Sciatic nerve (tissue), 2 donors: ENCODE measurements at regions not wholly inside any gene's neighbourhood (a gene's known extent, or its start where the extent isn't known, plus 50 kb on each side); places are given as distances from the start of the nearest gene placed in this dataset.
"Not testable (repeated sequence)": the region's sequence is repeated elsewhere in the genome, so short reads cannot be mapped to it uniquely, and the experiment has no call there.

Source experiments
- ATAC-seq: fragments of 200-7000 bp; cut with Tn5 transposase; one replicate; pipeline ENCODE4 v1.9.1; 2020; ENCODE audit warnings: mild to moderate bottlenecking, moderate library complexity
- DNase-seq: peaks from one replicate; pipeline ENCODE4 v3.0.0-alpha.2; 2020; ENCODE audit warnings: low spot score
- intact Hi-C: fragments of 100-400 bp; cut with DNase I; formaldehyde crosslinking; loops from one replicate; pipeline ENCODE4 v1.14.2; 2022
- donor health status: DM: no; HTN: no; CAD: no.
- donor health status: DM: no; HTN: no; CAD: no.

DNA sequence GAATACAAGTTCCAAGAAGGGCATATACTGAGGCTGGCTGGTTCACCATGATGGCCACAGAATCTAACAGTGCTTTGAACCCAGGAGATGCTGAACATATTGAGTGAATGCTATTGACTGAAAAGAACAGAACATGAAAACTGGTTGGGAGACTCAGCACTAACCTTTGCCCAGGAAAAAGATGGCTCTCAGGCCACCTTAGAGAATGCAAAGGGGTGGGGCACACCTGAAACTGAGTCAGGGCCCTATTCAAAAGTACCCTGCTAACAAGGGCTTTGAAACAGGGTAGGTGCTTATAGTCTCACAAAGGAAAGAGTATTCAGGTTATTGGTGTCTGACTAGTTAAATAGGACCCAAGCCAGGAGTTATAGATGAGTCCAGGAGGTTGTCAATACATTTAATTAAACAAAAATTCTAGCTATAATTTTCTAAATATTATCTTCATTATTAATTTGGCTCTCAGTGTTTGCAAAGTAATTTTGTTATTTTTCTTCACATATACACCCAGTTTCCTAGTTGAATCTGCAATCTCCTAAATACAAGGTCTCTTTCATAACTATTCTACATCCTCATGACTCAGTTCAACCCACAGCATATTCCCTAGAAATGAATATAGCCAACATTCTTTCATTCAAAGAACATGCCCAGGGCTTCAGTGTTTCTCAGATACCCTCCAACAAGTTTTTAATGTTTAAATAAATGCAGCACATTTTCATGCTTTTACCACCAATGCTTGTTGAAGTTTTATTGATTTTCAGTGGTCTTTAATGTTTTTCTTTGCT is 144.2 kb upstream of the RAPGEF2 start:
- no peak for DNase-seq
- no peak for ATAC-seq
- intact Hi-C loops, result no loop called here

DNA sequence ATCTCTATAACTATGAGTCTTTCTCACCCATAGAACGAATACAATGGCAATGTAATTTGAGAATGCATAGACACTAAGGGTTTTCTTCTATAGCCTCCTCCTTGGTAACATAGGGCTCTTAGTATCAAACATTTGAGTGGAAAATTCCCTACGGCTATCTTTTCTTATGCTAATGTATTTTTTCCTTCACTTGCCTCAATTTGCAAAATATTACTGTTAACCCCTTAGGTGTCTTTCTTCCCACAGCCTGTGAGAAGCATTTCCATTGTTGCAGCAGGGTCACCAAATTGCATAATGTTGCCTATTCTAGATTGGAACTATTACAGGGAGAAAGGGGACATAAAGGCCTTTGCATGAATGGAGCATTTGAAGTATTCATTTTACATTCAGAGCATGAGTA is 140.5 kb upstream of the RAPGEF2 start:
- intact Hi-C loops, result no loop called here
- ATAC-seq (no peak), DNase-seq (no peak)

DNA sequence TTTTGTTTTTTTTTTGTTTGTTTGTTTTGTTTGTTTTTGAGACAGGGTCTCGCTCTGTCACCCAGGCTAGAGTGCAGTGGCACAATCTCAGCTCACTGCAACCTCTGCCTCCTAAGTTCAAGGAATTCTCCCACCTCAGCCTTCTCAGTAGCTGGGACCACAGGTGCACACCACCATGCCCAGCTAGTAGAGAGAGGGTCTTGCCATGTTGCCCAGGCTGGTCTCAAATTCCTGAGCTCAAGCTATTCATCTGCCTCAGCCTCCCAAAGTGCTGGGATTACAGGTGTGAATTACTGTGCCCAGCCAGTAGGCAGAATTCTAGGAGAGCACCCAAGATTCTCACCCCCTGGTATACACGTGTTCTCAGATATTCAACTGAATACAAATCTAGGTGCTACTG is 139.6 kb upstream of the RAPGEF2 start:
- ATAC-seq, DNase-seq, intact Hi-C loops: not testable (repeated sequence)

DNA sequence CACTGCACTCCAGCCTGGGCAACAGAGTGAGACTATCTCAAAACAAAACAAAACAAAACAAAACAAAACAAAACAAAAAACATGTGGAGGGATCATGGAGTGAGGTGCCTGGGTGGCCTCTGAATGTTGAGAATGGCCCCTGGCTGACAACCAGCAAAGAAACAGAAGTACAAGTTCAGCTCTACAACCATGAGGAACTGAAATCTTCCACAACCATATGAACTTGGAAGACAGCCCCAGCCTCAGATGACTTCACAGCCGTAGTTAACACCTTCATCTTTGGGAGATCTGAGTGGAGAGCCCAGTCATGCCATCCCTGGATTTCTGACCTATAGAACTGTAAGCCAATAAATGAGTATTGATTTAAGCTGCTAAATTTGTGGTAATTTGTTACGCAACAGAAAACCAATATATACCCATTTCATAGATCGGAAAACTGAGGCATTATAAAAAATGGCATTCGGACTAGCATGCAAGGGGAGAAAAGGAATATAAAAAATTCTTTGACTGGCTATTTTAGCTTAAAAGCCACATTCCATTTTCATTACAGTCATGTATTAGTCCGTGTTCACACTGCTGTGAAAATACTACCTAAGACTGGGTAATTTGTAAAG is 138.7 kb upstream of the RAPGEF2 start:
- no peak for ATAC-seq
- intact Hi-C loops, result no loop called here
- no peak for DNase-seq

DNA sequence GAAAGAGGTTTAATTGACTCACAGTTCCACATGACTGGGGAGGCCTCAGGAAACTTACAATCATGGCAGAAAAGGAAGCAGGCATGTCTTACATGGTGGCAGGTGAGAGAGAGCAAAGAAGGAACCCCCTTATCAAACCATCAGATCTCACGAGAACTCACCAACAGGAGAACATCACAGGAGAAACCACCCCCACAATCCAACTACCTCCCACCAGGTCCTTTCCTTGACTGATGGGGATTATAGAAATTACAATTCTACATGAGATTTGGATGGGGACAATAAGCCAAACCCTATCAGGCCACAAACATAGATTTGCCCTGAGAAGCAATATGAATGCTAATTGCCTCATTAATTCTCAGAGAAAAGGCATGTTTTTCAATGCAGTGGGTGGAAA is 138.2 kb upstream of the RAPGEF2 start:
- no peak for DNase-seq
- no peak for ATAC-seq
- intact Hi-C loops, result no loop called here

DNA sequence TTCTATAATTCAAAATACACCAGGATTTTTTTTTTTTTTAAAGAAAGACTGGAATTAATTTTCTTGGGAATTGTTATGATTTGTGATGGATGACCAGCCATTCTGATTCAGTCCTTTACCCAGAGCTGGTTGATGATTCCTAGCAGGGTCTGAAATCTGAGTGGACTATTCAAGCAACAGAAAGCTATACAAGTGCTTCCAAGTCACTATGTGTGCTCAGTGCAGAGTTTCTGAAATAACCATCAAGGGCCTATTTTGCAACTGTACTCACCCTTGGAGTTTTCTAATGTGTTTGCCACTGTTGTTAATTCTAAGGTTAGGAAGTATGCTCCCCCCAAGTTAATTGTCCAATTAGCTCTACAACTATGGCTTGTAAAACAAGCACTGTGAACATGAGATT is 137.7 kb upstream of the RAPGEF2 start:
- ATAC-seq (no peak), DNase-seq (no peak)
- intact Hi-C loops, result no loop called here

DNA sequence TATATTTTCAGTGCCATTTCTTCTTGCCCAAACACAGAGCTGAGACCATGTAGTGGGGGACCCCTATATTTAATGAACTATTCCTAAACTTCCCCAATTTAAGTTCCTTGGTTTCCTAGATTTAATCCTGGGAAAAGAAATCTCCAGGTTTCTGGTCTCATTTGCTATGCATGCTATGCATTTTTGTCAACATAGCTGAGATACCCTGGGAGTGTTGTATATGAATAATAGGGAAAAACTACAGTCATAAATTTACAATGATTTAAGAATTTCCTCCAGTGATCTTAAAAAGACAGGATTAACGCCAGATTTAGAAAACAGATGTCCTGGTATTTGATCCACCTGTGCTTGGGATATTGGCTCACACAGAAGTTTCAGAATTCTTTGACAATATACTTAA is 136.8 kb upstream of the RAPGEF2 start:
- intact Hi-C loops, result no loop called here
- ATAC-seq, result no peak
- no peak for DNase-seq

DNA sequence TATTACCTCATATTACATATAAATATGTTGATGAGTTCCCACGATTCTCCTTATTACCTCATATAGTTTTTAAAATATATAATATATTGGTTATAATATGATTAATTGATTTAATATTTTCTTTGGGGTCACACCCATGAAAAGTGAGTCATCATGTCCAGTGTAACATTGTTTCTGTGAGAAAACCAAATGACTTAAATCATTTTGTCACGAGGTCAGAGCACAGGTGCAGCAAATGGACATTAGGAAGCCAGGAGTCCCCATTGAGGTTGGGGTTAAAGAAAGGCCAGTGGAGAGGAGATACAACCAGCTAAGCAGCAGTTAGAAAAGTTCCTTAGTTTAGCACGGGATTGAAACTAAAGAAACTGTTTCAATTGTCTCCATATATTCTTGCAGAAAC is 133.9 kb upstream of the RAPGEF2 start:
- intact Hi-C loops, result no loop called here
- ATAC-seq (no peak), DNase-seq (no peak)

DNA sequence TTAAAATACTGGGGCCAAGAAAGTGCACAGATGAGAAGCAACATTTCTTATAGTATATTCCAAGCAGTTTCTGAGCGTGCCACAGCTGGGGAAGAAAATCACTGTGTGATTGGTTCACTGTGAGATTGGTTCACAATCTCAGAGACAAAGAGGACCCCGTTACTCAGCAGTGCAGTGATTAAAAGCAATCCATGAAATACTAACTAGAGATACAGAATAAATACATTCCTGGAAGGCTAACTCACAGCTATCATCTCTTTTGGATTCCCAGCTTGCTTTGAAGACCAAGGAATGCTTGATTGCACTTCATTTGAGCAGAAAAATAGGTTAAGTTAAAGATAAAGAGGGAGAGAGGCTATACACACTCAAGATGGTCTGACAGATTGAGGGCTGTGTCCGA is 132.1 kb upstream of the RAPGEF2 start:
- intact Hi-C loops, result no loop called here
- ATAC-seq (no peak), DNase-seq (no peak)

DNA sequence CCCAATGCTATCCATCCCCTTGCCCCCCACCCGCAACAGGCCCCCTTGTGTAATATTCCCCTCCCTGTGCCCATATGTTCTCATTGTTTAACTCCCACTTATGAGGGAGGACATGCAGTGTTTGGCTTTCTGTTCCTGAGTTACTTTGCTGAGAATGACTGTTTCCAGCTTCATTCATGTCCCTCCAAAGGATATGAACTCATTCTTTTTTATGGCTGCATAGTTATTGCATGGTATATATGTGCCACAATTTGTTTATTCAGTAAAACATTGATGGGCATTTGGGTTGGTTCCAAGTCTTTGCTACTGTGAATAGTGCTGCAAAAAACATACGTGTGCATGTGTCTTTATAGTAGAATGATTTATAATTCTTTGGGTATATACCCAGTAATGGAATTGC is 128.4 kb upstream of the RAPGEF2 start:
- intact Hi-C loops, DNase-seq, ATAC-seq: not testable (repeated sequence)

DNA sequence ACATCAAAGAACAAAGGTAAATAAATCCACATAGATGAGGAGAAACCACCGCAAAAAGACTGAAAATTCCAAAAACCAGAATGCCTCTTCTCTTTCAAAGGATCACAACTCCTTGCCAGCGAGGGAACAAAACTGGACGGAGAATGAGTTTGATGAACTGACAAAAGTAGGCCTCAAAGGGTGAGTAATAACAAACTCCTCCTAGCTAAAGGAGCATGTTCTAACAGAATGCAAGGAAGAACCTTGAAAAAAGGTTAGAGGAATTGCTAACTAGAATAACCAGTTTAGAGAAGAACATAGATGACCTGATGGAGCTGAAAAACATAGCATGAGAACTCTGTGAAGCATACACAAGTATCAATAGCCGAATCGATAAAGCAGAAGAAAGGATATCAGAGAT is 122.2 kb upstream of the RAPGEF2 start:
- intact Hi-C loops, DNase-seq, ATAC-seq: not testable (repeated sequence)

DNA sequence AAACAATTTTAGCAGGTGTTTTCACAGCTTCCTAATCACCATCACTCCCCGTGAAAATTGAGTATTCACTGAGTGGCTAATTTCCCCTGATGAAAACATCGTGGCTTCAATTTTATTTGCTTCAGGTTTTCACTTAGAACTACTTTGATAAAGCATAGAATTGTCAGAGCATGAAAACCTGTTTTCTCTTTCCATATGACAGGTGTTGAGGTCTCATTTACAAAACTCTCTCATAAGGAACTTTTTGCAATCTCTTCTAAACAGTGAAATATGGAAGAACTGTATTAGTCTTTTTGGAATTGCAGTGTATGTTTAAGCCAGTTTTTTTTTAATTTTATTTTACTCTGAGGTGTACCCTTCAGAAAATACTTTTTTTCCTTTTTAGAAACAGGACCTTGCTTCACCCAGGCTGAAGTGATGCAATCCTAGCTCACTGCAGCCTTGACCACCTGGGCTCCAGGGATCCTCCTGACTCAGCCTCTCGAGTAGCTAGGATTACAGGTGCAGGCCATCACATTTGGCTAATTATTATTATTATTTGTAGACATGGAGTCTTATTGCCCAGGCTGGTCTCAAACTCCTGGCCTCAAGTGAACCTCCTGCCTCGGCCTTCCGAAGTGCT is 111.2 kb upstream of the RAPGEF2 start:
- intact Hi-C loops, result no loop called here
- DNase-seq, result no peak
- ATAC-seq, result no peak

DNA sequence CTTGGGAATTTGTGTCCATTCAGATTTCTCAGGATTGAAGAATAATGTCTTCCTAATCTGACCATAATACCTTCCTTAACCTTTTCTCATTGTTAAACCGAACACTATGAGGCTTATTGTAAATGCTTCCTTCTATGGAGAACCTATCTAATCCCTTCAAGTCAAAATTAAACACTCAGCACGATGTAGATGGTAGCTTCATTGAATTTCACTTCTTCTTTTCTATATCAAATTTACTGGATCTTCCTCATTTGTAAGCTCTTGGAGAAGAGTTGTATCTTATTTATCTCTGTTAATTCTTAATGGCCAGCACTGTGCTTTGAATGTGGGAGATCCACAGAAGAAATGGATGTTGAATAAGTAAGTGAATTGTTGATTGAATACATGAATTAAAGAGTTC is 109.0 kb upstream of the RAPGEF2 start:
- DNase-seq (no peak), ATAC-seq (no peak)
- intact Hi-C loops, result no loop called here

DNA sequence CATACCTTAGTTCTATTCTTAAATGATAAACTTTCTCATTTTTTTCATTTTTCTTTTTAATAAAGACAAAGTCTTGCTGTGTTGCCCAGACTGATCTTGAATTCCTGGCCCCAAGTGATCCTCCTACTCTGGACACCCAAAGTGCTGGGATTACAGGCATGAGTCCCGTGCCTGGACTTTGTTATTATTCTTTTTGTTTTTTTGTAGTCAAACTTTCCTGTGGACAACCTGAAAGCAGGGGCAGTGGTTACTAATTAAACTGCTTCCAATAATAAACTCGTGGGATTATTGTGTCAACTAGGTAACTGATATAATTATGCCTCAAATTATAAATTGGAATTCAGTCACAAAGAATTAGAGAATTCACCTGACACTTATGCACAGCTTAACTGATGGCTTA is 107.8 kb upstream of the RAPGEF2 start:
- DNase-seq (no peak), ATAC-seq (no peak)
- intact Hi-C loops, result no loop called here

DNA sequence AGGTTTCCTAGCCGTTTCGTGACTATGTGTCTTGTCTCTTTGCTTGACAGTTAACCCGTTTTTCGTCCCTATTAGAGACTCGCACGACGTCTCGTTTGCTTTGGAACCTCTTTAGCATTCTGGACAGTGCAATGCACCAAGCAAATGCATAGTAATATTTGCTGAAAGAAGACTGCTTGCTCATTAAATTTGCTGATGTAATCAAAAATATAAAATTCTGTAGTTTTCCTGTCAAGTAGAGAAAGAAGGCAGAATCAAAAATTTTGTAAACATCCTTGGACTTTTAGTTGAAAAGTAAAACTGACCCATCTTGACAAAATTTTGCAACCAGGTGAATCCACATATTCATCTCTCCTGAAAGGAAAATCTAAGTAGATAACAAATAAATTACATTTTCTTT is 106.9 kb upstream of the RAPGEF2 start:
- no peak for DNase-seq
- intact Hi-C loops, result no loop called here
- ATAC-seq, result no peak

DNA sequence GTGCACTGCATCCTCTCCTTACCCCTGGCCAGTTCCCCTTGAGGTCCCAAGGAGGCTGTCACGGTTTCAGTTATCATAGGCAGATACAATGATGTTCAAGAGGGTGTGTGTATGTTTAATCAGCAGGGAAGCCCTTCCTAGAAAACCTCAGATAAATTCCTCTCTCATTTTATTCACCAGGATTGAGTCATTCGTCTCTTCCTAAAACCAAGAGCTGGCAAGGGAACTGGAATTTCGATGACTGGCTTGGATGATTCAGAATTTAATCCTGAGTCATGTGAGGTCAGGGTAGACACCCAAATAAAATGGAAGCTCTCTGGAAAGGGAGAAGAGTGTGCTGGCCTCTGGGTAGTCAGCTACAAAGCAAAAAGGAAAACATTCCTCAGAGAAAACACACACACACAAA is 106.2 kb upstream of the RAPGEF2 start:
- intact Hi-C loops, result no loop called here
- DNase-seq (no peak), ATAC-seq (peak; percentile 80)

DNA sequence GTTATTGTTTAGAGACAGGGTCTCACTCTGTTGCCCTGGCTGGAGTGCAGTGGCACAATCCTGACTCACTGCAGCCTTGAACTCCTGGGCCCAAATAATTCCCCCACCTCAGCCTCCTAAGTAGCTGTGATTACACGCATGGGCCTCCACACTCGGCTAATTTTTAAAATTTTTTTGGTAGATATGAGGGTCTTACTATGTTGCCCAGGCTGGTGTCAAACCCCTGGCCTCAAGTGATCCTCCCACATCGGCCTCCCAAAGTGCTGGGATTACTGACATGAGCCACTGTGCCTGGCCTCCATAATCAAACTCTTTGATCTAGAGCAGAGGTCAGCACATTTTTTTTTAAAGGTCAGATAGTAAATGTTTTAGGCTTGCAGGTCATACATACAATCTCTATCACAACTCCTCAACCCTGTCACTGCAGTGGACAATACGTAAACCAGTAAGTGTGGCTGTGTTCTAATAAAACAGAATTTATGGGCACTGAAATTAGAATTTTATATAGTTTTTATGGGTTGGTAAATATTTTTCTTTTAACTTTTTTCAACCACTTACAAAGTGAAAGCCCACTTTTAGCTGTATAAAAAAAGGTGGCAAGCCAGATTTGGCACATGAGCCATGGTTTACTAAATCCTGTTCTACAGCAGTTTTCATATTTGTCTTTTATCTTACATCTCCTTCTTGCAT is 105.1 kb upstream of the RAPGEF2 start:
- intact Hi-C loops, result no loop called here
- no peak for ATAC-seq
- DNase-seq, result no peak

DNA sequence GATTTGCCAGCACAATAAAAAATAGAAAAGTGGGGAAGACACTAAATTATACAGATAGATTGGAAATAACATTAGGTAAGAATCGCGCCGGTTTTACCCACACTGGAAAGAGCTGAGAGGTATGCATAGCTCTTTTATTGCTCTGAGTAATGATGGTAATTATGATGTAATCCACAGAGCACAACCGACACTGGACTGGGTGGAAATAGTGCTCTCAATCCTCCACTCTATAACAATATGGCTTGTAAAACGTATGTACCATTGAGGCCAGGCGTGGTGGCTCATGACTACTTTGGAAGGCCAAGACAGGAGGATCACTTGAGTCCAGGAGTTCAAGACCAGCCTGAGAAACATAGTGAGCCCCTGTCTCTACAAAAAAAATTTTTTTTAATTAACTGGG is 104.3 kb upstream of the RAPGEF2 start:
- intact Hi-C loops, result no loop called here
- ATAC-seq (no peak), DNase-seq (no peak)

DNA sequence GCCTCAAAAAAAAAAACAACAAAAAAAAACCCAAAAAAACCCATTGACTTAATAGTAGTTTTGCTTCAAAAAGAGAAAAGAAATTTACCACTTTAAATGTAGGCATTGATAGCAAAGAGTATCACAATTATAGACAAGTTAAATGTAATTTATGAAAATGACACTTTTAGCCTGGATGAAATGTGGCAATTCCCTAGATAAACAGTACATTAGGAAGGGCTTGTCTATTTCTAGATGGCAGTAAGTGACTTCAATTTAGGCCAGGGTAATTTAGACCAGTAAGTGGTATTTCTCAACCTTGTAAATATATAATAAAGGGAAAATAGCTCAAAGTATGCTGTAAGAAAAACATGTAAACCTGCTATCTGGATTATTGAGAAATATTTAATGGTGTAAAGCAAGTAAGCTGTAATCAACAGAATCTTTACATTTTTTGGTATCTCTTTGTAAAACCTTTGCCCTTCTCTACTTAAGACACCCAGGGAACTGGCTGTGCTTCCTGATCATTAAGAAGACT is 103.7 kb upstream of the RAPGEF2 start:
- no peak for ATAC-seq
- intact Hi-C loops, result no loop called here
- DNase-seq, result no peak

DNA sequence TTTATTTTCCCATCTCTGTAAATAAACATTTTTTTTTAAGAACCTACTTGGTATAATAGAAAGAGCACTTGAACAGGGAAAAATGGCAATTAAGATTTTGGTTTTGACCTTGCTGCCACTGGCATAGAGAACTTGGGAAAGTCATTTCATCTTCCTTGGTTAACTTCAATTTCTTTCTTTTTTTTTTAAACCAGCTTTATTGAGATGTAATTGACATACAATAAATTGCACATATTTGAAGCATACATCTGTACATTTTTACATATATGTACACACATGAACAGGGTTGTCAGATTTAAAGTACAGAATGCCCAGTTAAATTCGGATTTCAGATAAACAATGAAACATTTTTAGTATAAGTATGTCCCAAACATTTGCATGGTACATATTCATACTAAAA is 103.0 kb upstream of the RAPGEF2 start:
- intact Hi-C loops, result loop anchor here (10.0 kb wide), 1 partner anchor 1065 kb away; no protein-coding TSS in a partner anchor
- DNase-seq (no peak), ATAC-seq (no peak)
